ENCODE measurements at regions not wholly inside any gene's neighbourhood (a gene's known extent, or its start where the extent isn't known, plus 50 kb on each side); places are given as distances from the start of the nearest gene placed in this dataset.
"Not testable (repeated sequence)": the region's sequence is repeated elsewhere in the genome, so short reads cannot be mapped to it uniquely, and the experiment has no call there.

DNA sequence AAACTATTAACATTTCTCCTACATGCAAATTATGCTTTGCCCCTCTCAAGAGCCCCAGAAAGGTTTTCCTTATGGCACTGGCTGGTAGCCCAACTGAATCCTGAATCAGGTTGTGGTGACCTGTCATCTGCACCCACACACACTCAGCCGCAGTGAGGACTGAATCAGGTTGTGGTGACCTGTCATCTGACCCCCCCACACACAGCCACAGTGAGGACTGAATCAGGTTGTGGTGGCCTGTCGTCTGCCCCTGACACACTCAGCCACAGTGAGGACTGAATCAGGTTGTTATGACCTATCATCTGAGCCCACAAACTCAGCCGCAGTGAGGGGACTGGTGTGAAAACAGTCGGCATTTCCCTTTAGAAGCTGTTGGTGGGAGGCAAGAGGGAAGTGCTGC is 195.0 kb downstream of the CWH43 start:
- not testable (repeated sequence) for TF ChIP-seq CTCF, POLR2A (IDR thresholded peaks at IDR 0.05)

Data from lower leg skin (tissue), 3 donors.